ENCODE measurements at regions not wholly inside any gene's neighbourhood (a gene's known extent, or its start where the extent isn't known, plus 50 kb on each side); places are given as distances from the start of the nearest gene placed in this dataset.

- no peaks in the 10 kb centered on the region for H3K4me1 ChIP-seq (ENCODE audit: insufficient read depth, insufficient read length)
- TF ChIP-seq ZNF274 (IDR thresholded peaks at IDR 0.05; ENCODE audit: low read depth, low read length) (no peak), SUZ12 (IDR thresholded peaks at IDR 0.05; ENCODE audit: extremely low read depth, insufficient read depth, insufficient read length) (no peak), YY1 (IDR thresholded peaks at IDR 0.05; ENCODE audit: insufficient read depth, insufficient read length) (no peak)
- no peaks in the 10 kb centered on the region for H3K36me3 ChIP-seq (ENCODE audit: insufficient read depth, insufficient read length, low read length)
- H3K9me3 ChIP-seq (ENCODE audit: insufficient read depth, low read length), result no peaks in the 10 kb centered on the region
- no peak for DNase-seq (ENCODE audit: low read depth, low spot score)
- H3K9ac ChIP-seq (ENCODE audit: insufficient read length, low read depth), result no peak overlapping the region
- H3K4me3 ChIP-seq (ENCODE audit: insufficient read length, low read depth), result no peak overlapping the region
- no peaks in the 10 kb centered on the region for H3K27me3 ChIP-seq (ENCODE audit: insufficient read depth, insufficient read length)
These were observed 546.2 kb downstream of the SLITRK5 start for GRCh38 chr13:88217372-88217771.

GRCh38 chr13:88217883-88218282 lies 546.7 kb downstream of the SLITRK5 start:
- Histone ChIP-seq H3K4me1 (ENCODE audit: insufficient read depth, insufficient read length) (no peaks in the 10 kb centered on the region), H3K4me3 (ENCODE audit: insufficient read length, low read depth) (no peak overlapping the region), H3K9me3 (ENCODE audit: insufficient read depth, low read length) (no peaks in the 10 kb centered on the region), H3K27me3 (ENCODE audit: insufficient read depth, insufficient read length) (no peaks in the 10 kb centered on the region), H3K36me3 (ENCODE audit: insufficient read depth, insufficient read length, low read length) (no peaks in the 10 kb centered on the region), H3K9ac (ENCODE audit: insufficient read length, low read depth) (no peak overlapping the region)
- TF ChIP-seq YY1 (IDR thresholded peaks at IDR 0.05; ENCODE audit: insufficient read depth, insufficient read length) (no peak), SUZ12 (IDR thresholded peaks at IDR 0.05; ENCODE audit: extremely low read depth, insufficient read depth, insufficient read length) (no peak), ZNF274 (IDR thresholded peaks at IDR 0.05; ENCODE audit: low read depth, low read length) (no peak)
- no peak for DNase-seq (ENCODE audit: low read depth, low spot score)

GRCh38 chr13:88223958-88224357 lies 552.8 kb downstream of the SLITRK5 start:
- Histone ChIP-seq H3K9ac (ENCODE audit: insufficient read length, low read depth) (no peak overlapping the region), H3K9me3 (ENCODE audit: insufficient read depth, low read length) (no peaks in the 10 kb centered on the region), H3K27me3 (ENCODE audit: insufficient read depth, insufficient read length) (no peaks in the 10 kb centered on the region), H3K4me1 (ENCODE audit: insufficient read depth, insufficient read length) (no peaks in the 10 kb centered on the region), H3K4me3 (ENCODE audit: insufficient read length, low read depth) (no peak overlapping the region), H3K36me3 (ENCODE audit: insufficient read depth, insufficient read length, low read length) (no peaks in the 10 kb centered on the region)
- DNase-seq (ENCODE audit: low read depth, low spot score), result no peak
- TF ChIP-seq YY1 (IDR thresholded peaks at IDR 0.05; ENCODE audit: insufficient read depth, insufficient read length), result no peak
- no peak for TF ChIP-seq SUZ12 (IDR thresholded peaks at IDR 0.05; ENCODE audit: extremely low read depth, insufficient read depth, insufficient read length)
- no peak for TF ChIP-seq ZNF274 (IDR thresholded peaks at IDR 0.05; ENCODE audit: low read depth, low read length)

DNA sequence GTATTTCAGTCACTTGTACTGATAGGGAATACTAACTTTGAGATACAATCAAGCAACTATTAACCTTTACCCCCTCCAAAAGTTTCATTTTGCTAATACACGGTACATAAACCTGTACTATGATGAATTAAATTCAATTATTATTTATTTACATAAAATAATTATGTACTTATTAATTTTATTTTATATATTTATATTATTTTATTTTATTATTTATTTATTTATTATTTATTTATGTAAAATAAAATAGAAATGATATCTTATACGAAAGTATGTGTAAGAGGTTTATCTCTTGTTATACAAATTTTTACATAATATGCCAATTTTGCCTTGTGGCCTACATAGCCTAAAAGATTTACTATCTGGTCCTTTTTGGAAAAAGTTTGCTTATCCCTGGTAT lies 564.3 kb downstream of the SLITRK5 start:
- no peak for DNase-seq (ENCODE audit: low read depth, low spot score)
- no peaks in the 10 kb centered on the region for H3K9me3 ChIP-seq (ENCODE audit: insufficient read depth, low read length)
- H3K4me3 ChIP-seq (ENCODE audit: insufficient read length, low read depth), result no peak overlapping the region
- no peaks in the 10 kb centered on the region for H3K27me3 ChIP-seq (ENCODE audit: insufficient read depth, insufficient read length)
- no peak overlapping the region for H3K9ac ChIP-seq (ENCODE audit: insufficient read length, low read depth)
- no peak for TF ChIP-seq ZNF274 (IDR thresholded peaks at IDR 0.05; ENCODE audit: low read depth, low read length)
- TF ChIP-seq SUZ12 (IDR thresholded peaks at IDR 0.05; ENCODE audit: extremely low read depth, insufficient read depth, insufficient read length), result no peak
- TF ChIP-seq YY1 (IDR thresholded peaks at IDR 0.05; ENCODE audit: insufficient read depth, insufficient read length), result no peak
- no peaks in the 10 kb centered on the region for H3K4me1 ChIP-seq (ENCODE audit: insufficient read depth, insufficient read length)
- no peaks in the 10 kb centered on the region for H3K36me3 ChIP-seq (ENCODE audit: insufficient read depth, insufficient read length, low read length)

GRCh38 chr13:88246239-88246638 lies 575.1 kb downstream of the SLITRK5 start:
- no peaks in the 10 kb centered on the region for H3K9me3 ChIP-seq (ENCODE audit: insufficient read depth, low read length)
- H3K4me1 ChIP-seq (ENCODE audit: insufficient read depth, insufficient read length), result no peaks in the 10 kb centered on the region
- no peaks in the 10 kb centered on the region for H3K36me3 ChIP-seq (ENCODE audit: insufficient read depth, insufficient read length, low read length)
- no peak overlapping the region for H3K4me3 ChIP-seq (ENCODE audit: insufficient read length, low read depth)
- no peak for DNase-seq (ENCODE audit: low read depth, low spot score)
- no peaks in the 10 kb centered on the region for H3K27me3 ChIP-seq (ENCODE audit: insufficient read depth, insufficient read length)
- TF ChIP-seq SUZ12 (IDR thresholded peaks at IDR 0.05; ENCODE audit: extremely low read depth, insufficient read depth, insufficient read length), result no peak
- no peak for TF ChIP-seq YY1 (IDR thresholded peaks at IDR 0.05; ENCODE audit: insufficient read depth, insufficient read length)
- no peak for TF ChIP-seq ZNF274 (IDR thresholded peaks at IDR 0.05; ENCODE audit: low read depth, low read length)
- no peak overlapping the region for H3K9ac ChIP-seq (ENCODE audit: insufficient read length, low read depth)

DNA sequence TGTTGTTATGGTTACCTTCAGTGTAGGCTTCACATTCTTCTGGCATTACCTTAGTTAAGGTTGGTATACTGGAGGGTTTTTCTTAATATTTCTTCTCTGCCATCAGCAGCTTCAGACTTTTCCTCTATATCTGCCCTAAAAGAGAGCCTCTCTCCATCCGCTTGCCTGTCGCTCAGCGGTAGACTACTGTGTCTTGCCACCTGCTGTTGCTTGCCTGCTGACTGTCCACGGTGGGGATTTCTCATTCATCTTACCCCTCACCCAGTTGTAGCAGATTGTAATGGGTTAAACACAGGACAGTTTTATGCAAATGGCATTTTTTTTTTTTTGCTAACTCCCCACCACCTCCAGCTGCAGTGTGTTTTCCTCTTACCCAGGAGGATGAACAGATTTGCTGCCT lies 577.2 kb downstream of the SLITRK5 start:
- no peaks in the 10 kb centered on the region for H3K9me3 ChIP-seq (ENCODE audit: insufficient read depth, low read length)
- H3K36me3 ChIP-seq (ENCODE audit: insufficient read depth, insufficient read length, low read length), result no peaks in the 10 kb centered on the region
- TF ChIP-seq ZNF274 (IDR thresholded peaks at IDR 0.05; ENCODE audit: low read depth, low read length), result no peak
- no peak for TF ChIP-seq SUZ12 (IDR thresholded peaks at IDR 0.05; ENCODE audit: extremely low read depth, insufficient read depth, insufficient read length)
- TF ChIP-seq YY1 (IDR thresholded peaks at IDR 0.05; ENCODE audit: insufficient read depth, insufficient read length), result no peak
- H3K4me3 ChIP-seq (ENCODE audit: insufficient read length, low read depth), result no peak overlapping the region
- no peak for DNase-seq (ENCODE audit: low read depth, low spot score)
- H3K9ac ChIP-seq (ENCODE audit: insufficient read length, low read depth), result no peak overlapping the region
- H3K27me3 ChIP-seq (ENCODE audit: insufficient read depth, insufficient read length), result no peaks in the 10 kb centered on the region
- H3K4me1 ChIP-seq (ENCODE audit: insufficient read depth, insufficient read length), result no peaks in the 10 kb centered on the region

DNA sequence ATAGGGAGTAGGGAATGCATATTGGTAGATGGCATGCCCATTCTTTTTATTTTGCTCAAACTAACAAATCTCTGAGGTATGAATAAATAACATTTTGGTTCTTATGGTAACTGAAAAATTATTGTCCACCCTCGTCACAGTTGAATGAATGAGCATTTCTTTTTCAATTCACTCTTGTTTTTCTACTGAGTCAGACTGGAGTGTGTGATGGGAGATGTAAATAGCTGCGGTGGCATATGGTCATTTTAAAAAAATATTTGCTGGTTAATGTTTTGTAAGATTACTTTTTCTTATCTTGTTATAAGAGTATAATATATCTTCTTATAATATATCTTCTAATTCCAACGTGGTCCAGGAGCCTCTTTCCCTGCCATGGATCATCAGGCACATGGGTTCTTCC lies 586.5 kb downstream of the SLITRK5 start:
- no peaks in the 10 kb centered on the region for H3K27me3 ChIP-seq (ENCODE audit: insufficient read depth, insufficient read length)
- H3K4me1 ChIP-seq (ENCODE audit: insufficient read depth, insufficient read length), result no peaks in the 10 kb centered on the region
- no peaks in the 10 kb centered on the region for H3K9me3 ChIP-seq (ENCODE audit: insufficient read depth, low read length)
- H3K4me3 ChIP-seq (ENCODE audit: insufficient read length, low read depth), result no peak overlapping the region
- TF ChIP-seq SUZ12 (IDR thresholded peaks at IDR 0.05; ENCODE audit: extremely low read depth, insufficient read depth, insufficient read length) (no peak), YY1 (IDR thresholded peaks at IDR 0.05; ENCODE audit: insufficient read depth, insufficient read length) (no peak), ZNF274 (IDR thresholded peaks at IDR 0.05; ENCODE audit: low read depth, low read length) (no peak)
- DNase-seq (ENCODE audit: low read depth, low spot score), result no peak
- H3K9ac ChIP-seq (ENCODE audit: insufficient read length, low read depth), result no peak overlapping the region
- no peaks in the 10 kb centered on the region for H3K36me3 ChIP-seq (ENCODE audit: insufficient read depth, insufficient read length, low read length)

DNA sequence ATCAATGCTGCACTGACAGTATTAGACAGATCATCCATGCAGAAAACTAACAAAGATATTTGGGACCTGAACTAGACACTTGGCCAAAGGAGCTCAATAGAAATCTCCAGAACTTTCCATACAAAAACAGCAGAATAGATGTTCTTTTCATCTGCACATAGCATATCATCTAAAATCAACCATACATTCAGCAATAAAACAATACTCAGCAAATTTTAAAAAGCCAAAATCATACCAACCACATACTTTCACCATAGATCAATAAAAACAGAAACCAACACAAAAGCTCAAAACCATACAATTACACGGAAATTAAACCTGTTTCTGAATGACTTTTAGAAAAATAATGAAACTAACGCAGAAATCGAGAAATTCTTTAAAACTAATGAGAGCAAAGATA lies 592.6 kb downstream of the SLITRK5 start:
- Histone ChIP-seq H3K9me3 (ENCODE audit: insufficient read depth, low read length) (no peaks in the 10 kb centered on the region), H3K36me3 (ENCODE audit: insufficient read depth, insufficient read length, low read length) (no peaks in the 10 kb centered on the region), H3K27me3 (ENCODE audit: insufficient read depth, insufficient read length) (no peaks in the 10 kb centered on the region), H3K4me1 (ENCODE audit: insufficient read depth, insufficient read length) (no peaks in the 10 kb centered on the region), H3K9ac (ENCODE audit: insufficient read length, low read depth) (no peak overlapping the region), H3K4me3 (ENCODE audit: insufficient read length, low read depth) (no peak overlapping the region)
- no peak for DNase-seq (ENCODE audit: low read depth, low spot score)
- TF ChIP-seq SUZ12 (IDR thresholded peaks at IDR 0.05; ENCODE audit: extremely low read depth, insufficient read depth, insufficient read length), result no peak
- TF ChIP-seq ZNF274 (IDR thresholded peaks at IDR 0.05; ENCODE audit: low read depth, low read length), result no peak
- TF ChIP-seq YY1 (IDR thresholded peaks at IDR 0.05; ENCODE audit: insufficient read depth, insufficient read length), result no peak
